ENCODE measurements at regions not wholly inside any gene's neighbourhood (a gene's known extent, or its start where the extent isn't known, plus 50 kb on each side); places are given as distances from the start of the nearest gene placed in this dataset.

DNA sequence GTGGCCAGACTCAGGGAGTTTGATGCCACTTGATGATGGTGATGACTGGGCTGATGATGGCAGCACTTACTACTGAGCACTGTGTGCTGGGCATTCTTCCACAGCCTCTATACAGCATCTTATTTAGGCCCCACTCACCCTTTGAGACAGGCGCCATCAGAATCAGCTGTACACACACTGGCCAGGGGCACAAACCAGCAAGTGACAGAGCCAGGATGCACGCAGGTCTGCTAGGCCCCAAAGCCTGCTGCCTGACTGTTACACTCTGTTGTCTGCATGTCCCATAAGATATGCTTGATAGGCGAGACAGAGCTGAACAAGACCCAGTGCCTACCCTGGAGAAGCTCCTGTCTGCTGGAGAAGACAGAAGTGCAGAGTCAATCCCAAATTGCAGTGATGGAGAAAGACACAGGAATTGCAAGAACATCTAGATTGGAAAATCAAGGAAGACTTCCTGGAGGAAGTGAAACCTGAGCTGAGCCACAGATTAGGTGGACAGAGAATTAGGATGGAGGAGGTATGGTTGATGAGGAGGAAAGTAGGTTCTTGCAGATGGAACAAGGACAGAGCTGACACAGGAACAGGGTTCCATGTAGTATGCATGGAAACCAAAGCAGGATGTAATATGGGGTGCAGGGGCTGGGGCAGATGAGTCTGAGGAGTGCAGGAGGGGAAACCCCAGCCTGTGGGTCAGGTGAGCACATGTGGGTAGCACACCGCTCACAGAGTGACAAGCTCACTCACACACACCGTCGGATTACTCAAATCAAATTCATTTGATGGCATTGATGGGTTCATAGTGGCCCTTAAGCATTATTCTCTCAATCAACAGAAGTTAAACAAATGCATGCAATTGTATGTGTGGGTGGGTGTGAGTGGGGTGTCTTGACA lies 117.3 kb downstream of the BEGAIN start:
- DNase-seq = no peak

DNA sequence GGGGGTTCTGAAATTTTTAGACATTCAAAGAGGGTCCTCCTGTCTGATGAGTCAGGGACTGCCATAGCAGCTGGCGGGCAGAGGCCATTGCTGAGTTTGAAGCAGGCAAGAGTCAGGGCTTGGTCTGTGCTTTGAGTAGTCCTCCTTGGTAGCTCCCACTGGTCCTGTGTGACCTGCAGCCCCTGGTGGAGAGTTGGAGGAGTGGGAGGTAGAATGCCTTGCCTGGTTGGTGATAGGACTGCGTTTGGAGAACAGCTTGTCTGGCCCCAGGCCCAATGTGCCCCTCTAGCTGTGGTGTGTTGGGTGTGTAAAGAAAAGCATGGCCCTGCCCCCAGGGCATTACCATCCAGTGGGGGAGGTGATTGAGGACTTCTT lies 116.7 kb downstream of the BEGAIN start:
- DNase-seq = no peak

DNA sequence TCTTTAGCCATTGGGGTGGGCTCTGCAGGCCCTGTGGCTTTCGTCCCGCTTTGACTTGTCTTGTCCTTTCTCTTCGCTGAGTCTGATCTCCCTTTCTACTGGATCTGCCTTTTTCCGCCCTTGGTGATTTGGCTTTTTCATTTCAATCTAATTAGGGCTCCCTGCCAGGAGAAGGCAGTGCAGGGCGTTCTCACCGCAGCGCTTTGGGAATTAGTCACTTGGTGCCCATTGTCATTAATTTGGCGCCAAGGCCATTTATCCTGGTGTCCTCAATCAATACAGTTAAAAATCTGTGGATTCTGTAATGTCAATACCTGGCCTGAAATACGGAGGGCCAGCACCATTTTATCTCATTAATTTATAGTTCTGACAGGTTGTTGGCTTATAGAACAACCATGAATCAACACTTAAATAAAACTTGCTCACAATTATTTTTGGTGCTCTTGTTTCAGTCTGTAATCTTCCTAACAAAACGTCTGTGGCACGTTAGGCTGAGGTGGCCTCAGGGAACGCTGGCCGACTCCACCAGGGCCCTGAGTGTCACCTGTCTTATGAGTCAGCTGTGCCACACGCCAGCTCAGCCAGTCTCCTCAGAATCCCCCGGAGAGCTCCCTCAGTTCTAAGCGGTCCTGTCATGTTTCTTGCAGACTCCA lies 115.7 kb downstream of the BEGAIN start:
- DNase-seq = no peak

GRCh38 chr14:100472094-100472455 lies 115.1 kb downstream of the BEGAIN start:
- DNase-seq = no peak

DNA sequence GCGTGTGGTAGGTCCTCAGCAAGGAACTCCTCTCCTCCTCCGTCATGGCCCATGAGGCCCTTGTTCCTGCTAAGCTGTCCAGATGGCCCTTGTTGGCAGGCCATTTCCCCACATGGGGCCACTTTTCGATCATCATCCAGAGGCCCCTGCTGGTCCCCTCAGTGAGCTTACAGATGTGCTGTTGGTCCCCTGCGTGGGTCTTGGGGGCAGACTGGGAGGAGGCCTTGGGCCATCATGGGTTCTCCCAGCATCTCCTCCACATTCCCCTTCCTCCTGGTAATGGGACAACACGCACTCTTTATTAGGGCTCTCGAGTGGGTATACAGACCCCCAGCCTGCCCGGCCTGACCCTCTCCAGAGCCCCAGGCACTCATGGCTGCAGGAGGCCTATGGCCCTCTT lies 114.7 kb downstream of the BEGAIN start:
- DNase-seq = no peak

DNA sequence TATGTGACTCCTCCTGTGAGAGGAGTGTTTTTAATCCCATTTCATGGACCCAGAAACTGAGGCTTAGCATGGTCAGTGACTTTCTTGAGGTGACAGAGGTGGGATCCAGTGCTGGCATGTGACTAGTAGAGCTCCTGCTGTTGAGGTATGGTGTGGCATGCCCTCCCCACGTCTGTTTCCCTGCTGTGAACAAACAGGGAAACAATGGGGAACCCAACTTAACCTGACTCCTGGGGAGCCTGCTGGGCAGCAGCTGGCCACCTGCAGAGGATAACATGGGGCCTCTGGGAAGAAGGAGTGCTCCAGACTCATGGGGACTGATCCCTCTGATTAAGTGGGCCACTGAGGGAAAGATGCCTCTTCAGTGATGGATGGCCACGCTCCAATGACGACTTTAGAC lies 114.0 kb downstream of the BEGAIN start:
- no peak for DNase-seq

DNA sequence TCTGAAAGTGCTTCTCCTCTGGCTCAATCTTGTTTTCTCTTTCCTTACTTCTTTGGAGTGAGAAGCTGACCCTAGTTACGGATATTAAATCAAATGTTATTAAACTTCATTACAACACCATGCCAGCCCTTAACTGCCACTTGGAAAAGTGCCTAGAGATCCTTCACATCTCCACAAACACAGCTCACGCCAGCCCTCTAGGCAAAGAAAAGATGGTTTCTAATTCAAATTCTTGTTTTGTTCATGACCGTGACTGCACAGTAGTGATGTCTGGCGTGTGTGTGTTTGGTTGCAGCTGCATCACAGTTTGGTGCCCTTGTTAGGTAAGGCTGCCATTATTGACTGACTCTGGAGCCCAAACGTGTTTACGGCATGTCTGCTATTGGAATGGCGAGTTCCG lies 113.0 kb downstream of the BEGAIN start:
- DNase-seq = no peak

- no peak for DNase-seq
These were observed 111.9 kb downstream of the BEGAIN start for GRCh38 chr14:100475268-100475667.

GRCh38 chr14:100476012-100476822 lies 111.0 kb downstream of the BEGAIN start:
- no peak for DNase-seq

GRCh38 chr14:100484531-100485267 lies 102.5 kb downstream of the BEGAIN start:
- DNase-seq = no peak

- DNase-seq = peak; percentile 67 to 75
These were observed 101.0 kb downstream of the BEGAIN start for GRCh38 chr14:100486025-100486828.

Measured in activated CD4-positive, alpha-beta T cell treated with anti-CD3 and anti-CD28 coated beads, Interleukin-2, amount 50 U/mL, for 48 hours (primary cell).